ENCODE measurements at regions not wholly inside any gene's neighbourhood (a gene's known extent, or its start where the extent isn't known, plus 50 kb on each side); places are given as distances from the start of the nearest gene placed in this dataset.

DNA sequence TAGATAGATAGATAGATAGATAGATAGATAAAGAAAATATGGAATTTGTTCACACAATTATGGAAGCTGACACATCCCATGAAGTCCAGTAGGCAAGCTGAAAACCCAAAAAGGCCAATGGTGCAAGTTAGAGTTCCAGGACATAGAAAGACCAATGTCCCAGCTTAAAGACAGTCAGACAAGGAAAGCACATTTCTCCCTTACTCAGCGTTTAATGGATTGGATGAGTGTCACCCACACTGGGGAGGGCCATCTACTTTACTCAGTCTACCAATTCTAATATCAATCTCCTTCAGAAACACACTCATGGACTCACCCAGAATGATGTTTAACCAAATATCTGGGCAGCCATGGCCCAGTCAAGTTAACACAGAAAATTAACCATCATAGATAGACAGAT is 327.7 kb upstream of the CDH11 start:
- TF ChIP-seq, protein P1, sequence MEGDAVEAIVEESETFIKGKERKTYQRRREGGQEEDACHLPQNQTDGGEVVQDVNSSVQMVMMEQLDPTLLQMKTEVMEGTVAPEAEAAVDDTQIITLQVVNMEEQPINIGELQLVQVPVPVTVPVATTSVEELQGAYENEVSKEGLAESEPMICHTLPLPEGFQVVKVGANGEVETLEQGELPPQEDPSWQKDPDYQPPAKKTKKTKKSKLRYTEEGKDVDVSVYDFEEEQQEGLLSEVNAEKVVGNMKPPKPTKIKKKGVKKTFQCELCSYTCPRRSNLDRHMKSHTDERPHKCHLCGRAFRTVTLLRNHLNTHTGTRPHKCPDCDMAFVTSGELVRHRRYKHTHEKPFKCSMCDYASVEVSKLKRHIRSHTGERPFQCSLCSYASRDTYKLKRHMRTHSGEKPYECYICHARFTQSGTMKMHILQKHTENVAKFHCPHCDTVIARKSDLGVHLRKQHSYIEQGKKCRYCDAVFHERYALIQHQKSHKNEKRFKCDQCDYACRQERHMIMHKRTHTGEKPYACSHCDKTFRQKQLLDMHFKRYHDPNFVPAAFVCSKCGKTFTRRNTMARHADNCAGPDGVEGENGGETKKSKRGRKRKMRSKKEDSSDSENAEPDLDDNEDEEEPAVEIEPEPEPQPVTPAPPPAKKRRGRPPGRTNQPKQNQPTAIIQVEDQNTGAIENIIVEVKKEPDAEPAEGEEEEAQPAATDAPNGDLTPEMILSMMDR (IDR thresholded peaks at IDR 0.05) = no peak
- TF ChIP-seq POLR2AphosphoS5 (IDR thresholded peaks at IDR 0.05) = no peak
